CD4-positive, alpha-beta T cell treated with Interleukin-17A for 4 hours (primary cell): ENCODE measurements at regions not wholly inside any gene's neighbourhood (a gene's known extent, or its start where the extent isn't known, plus 50 kb on each side); places are given as distances from the start of the nearest gene placed in this dataset.

Experiments
- DNase-seq: peaks from one replicate; pipeline ENCODE4 v3.0.0-alpha.2; 2020; ENCODE audit warnings: mixed read lengths

DNA sequence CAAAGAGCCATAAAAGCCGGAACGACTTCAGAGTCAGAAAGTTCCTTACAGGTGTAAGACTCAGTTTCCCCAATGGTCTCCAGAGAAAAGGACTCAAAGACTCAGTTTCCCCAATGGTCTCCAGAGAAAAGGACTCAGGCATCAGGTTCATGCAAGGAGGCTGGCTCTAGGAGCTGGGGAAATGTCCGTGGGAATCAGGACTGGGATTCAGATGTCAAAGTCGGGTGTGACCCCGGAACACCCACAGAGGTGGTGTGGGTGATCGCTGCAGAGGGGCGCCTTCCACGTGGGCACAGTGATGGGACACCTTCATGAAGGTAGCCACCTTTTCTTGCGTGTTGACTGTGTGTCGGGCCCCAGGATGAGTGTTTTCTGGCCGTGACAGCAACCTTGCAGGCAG lies 340.8 kb downstream of the NPHP4 start:
- no peak for DNase-seq

DNA sequence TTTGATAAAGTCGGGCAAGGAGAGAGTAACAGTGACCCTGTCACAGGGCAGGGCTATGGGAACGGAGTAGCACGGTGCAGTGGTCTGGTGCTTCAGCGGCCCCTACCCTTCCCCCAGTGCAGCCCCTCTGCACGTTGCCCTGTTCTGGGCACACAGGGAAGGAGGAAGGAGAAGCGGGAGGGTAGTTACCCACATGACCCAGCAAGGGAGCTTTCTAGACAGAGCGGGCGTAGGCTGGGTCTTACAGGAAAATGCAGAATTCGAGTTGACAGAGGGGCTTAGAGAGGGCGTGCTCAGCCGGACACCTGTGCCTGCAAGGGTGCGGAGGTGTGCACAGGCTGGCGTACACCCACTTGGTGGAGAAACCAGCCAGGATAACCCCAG lies 341.2 kb downstream of the NPHP4 start:
- DNase-seq, result no peak

DNA sequence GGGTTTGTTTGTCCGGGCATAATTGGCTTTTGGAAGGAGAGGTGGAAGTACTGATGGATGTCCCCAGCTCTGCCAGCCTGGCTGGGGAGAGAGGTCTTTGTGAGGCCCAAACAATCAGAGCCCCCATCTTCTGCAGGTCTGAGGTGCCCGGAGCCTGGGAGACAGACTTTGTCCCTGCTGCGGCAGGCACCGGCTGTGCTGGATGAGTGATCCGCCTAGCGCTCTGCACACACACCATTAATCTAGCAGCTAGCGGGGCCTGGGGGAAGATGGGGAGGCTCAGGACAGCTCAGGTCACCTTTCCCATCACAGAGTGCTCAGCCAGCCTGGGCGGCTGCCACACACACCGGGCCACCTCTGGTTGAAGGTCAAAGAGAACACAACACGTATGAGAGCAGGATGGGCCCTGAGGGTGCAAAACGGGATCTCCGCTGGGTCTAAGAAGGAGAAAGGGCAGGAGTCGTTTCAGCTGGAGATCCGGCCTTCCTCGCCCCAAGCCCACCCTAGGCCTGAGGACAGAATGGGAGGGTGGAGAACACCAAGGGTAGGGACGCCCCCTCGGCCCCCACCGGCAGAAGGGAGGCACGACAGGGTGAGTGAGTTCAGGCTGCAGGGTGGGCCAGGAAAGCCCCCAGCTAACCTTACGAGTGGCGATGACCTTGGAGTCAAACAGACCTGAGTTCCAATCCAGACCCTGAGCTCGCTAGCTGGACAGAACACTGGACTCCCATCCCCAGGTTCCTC lies 341.8 kb downstream of the NPHP4 start:
- DNase-seq, result no peak

DNA sequence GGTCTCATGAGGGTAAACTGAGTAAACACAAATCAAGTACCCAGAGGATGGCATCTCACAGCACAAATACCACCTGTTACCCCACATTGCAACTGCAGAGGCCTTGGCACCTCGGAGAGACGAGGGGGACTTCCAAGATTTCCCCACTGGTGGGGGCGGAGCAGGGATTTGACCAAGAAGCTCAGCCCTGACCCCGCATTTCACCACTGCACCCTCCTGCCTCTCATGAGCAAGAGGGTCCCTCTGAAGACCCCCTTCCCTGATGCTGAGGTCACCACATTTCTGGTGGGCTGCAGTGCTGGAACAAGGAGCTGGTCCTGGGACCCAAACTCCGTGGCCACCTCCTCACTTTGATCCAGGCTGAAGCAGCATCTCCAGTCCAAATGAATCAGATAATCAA lies 342.4 kb downstream of the NPHP4 start:
- no peak for DNase-seq

DNA sequence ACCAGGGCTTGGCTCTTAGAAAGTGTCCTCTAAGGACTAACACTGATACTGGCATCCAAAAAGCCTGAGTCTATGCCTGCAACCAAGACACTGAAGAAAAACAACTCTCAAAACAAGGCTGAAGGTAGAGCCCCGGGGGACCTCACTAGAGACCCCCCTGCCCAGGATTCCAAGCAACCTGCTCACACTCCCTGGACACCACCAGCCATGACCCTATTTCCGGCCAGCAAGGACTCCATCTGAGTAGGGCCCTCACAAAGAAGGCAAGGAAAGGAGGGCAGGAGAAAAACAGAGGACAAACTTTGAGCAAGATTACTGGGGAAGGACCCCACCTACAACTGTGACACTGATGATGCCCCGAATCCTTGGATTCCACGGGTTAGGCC lies 343.1 kb downstream of the NPHP4 start:
- DNase-seq, result no peak

DNA sequence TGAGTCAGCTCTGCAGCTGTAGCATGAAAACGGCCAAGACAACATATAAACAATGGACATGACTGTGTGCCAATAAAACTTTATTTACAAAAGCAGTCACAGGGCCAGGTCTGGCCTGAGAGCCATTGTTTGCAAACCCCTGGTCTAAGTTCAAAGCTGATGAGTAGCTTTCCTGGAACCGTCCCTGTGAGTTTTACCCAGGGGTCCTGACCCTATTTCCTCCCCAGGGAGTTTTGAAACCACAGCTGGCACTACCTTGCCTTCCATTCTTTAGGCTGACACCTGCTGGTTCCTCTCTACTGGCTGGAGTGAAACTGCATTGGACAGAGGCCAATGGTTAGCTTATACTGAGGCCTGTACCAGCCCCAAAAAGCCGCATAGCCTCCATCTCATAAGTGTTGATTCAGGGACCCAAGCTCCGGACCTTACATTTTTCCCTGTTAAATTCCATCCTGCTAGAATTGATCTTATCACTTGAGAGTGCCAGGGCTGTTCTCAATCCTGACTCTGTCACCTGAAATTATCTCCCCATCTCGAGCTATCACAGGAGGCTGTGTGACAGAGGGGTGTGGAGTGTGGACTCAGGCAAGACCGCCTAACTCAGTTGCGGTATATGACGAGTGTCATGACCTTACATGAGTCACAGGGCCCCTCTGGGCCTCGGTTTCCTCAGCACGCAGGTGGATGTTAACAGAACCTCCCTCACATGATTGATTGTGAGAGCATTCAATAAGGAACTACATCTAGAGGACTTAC lies 343.6 kb downstream of the NPHP4 start:
- DNase-seq, result no peak

DNA sequence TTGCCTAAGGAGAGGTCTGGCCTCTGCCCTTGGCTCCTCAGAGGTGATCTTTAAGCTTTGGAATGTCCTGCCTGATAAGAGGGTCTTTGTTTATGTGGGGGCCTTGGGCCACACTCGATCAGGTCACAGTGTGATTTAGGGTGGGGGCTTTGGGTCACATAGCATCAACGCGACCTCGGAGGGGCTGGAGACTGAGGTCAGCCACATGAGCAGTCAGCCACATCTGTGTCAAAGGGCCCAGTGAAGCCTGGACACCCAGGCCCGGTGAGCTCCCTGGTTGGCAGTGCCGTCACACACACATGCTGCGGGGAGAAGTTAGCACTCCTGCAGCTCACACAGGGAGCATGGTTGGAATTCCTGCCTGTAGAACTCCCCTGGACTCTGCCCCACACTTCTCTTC lies 345.0 kb downstream of the NPHP4 start:
- DNase-seq, result no peak

DNA sequence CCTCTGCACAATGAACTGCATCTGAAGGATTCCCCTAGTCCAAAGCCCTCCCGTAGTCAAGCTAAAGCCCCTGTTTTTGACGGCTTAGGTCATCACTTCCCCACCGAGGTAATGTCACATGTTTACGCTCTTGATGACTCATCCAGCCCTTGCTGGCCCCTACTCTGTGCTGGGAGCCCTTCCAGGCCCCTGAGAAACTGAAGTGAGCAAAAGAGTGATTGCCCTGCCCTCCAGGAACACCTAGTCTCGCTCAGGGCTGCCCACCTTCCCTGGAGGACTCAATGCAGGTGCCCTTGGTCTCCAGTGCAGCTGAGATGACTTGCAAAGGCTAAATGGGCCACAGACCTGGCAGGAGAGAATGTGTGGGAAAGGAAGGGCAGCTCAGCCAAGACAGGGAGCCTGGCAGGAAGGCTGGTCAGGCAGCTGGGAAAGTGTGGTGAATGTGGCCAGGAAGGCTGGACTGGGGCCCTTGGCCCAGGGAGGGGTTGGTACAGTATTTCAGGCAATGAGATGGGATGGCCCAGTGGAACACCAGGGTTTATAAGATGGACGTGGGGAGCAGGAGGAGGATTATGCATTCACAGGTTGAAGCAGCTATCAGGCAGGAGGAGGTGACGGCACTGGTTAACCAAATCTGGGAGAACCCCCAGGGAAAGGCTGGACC lies 345.6 kb downstream of the NPHP4 start:
- DNase-seq, result no peak

DNA sequence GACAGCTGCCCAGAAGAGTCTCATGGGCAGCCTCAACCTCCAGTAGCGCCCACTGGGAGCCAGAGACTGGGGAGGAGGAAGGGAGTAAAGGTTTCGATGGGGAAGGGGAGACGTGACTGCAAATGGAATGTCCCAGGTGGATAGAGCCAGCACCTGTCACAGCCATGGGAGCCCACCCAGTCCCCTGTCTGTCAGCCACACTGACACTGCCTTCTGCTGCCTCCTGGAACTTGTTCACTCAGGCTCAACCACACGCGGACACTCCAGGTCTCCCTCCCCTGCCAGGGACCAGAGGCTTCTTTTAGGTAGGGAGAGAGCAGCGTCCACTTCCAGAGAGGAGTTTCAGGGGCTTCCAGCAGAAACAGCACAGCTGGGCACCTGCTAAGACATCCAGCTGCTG lies 346.3 kb downstream of the NPHP4 start:
- DNase-seq, result no peak

DNA sequence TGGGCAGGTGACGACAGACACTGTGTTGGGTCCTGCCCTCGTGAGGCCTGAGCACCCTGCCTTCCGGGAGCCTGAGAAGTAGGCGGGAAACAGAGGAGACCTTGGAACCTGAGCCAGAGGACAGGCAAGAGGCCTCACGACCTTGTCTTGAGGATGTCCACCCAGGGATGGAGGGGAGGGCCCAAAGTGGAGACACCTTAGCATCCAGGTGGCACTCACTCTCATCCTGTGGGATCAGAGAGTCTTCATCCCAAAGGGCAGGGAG lies 347.2 kb downstream of the NPHP4 start:
- no peak for DNase-seq

DNA sequence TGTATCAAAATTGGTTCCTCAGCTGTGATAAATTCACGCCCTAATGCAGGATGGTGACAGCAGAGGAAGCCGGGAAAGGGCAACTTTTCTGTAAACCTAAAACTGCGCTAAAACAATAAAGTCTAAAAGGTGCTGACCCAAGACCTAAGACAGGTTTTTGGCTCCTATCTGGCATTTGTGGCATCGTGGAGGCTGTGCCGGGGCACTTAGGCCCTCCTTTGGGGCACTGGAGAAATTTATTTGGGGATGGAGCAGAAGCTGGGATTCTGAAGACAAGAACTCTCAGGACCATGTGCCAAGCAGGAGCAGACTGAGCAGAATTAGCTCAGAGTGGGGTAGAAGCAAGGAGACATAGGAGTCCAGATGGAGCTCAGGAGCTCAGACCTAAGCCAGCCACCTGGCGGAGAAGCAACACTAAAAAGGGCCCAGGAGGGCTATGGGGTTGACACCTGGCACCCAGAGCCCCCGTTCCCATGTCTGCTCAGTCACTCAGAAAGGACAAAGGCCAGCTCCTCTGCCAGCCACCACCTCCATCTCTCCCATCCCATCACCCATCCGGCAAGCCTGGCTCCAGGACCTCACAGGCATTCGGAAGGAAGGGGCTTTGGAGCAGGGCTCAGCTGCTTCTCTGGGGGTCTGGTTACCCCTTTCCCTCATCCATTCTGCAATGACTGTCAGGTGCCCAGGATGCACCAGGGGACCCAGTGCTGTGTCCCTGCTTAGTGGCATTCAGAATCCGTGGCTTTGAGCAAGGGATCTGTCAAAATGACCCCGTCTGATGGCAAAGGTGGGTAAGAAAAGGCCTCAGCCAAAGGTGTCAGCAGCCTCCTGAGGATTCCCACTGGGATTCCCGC lies 347.7 kb downstream of the NPHP4 start:
- no peak for DNase-seq

DNA sequence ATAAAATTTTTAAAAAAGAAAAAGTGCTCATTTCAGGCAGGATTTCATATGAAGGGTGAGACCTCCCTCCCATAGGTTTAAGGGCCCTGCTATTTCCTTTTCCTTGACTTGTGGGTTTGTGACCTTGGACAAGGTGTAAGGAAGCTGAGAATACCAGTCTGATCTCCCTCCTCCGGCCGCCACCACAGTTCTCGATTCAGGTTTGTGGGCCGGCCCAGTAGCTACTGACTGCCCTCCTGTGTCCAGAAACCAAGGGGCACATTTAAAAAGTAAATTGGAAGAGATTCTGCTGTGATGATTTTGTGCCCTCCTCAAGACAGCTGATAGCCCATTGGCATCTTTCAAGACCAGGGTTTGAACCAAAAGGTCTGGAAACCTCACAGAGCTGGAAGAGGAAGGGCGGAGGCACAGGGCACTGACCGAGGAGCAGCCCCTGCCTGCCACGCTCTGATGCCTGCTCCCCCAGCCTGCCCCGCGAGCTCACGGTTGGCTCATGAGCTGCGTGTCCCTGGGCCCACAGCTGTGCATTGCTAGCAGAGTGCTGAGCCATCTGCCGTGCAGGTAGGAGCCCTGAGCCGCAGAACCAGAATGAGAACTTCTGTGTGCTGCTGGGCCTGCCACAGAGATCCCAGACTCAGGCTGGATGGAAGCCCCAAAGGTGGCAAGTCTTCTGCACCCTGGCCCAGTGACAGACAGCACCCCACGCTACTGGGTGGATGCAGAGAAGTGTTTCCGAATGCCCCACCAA lies 348.7 kb downstream of the NPHP4 start:
- DNase-seq, result no peak

DNA sequence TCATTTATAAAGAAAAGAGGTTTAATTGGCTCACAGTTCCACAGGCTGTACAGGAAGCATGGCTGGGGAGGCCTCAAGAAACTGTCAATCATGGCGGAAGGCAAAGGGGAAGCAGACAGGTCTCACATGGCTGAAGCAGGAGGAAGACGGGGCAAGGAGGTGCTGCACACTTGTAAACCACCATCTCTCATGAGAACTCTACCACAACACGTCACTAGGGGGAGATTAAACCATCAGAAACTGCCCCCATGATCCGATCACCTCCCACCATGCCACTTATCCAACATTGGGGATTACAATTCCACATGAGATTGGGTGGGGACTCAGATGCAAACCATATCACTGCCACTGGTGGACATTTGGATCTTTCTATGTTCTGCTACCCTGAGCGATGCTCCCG lies 351.4 kb downstream of the NPHP4 start:
- no peak for DNase-seq

DNA sequence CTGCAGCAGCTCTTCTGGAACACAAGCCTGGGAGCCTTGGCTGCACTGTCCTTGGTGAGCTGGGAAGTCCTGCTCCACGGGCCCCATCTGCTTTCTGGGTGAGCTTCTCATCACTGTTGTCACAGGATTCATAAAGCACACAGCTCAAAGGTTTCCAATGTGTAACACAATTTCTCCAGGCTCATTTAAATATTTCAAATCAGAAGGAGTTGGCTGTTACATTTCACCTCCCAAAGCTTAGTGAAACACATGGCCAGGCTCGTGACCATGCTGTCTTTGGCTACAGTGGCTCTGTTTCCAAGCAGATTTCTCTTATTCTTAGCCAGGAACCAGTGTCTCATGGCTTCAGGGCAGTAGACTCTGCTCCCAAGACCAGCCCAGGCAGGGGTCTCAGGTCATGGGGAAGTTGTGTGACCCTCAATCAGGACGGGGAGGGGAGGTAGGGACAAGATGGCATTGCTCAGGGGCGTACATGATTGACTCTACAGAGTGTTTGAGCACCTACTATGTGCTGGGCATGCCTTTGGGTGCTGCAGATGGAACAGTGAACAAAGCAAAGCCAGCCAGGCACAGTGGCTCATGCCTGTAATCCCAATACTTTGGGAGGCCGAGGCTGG lies 353.0 kb downstream of the NPHP4 start:
- no peak for DNase-seq

DNA sequence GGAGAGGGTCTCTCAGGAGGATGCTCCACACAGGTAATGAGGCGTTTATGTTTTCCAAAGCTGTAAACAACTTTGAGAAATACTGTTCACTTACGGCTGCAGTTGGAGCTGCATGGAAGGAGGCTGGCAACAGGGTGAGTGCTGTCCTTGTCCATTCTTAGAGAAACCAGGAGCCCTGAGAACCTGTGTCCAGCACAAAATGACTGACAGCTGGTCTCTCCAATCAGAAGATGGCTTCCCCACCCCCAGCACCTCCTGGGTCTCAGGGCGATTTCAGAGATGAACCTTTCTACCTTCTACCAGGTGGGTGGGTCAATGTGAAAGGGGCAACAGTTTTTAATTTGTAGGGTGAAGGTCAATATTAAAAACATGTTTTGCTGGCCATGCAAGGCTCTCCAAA lies 353.6 kb downstream of the NPHP4 start:
- DNase-seq, result no peak

DNA sequence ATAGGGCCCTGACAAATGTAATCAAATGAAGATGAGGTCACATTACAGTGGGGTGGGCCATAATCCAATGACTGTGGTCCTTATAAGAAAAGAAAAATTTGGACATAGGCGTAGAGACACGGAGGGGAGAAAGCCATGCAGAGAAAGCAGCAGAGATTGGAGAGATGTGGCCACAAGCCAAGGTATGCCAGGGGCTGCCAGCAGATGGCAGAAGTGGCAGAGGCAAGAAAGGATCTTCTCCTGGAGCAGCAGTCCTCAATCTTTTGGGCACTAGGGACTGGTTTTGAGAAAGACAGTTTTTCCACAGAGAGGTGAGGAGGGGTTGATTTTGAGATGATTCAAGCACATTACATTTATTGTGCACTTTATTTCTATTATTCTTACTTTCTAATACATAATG lies 355.1 kb downstream of the NPHP4 start:
- DNase-seq, result peak; percentile 12

DNA sequence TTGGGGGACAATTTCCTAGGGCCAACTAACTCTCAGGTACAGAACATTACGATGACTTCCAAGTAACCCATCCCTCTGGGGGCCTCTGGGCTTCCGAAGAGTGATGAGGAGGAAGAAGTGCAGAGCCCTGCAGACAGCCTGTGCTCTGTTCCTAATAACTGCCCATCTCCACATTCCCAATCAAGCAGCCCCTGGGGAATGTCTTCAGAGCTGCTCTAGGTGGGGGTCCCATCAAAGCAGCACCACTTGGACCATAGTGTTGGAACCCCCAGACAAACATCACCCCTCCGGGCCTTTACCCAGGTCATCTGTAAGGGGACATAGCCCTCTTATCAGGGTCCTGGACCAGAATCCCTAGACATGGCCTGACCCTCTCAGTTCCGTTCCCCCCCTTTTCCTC lies 357.3 kb downstream of the NPHP4 start:
- DNase-seq, result no peak

DNA sequence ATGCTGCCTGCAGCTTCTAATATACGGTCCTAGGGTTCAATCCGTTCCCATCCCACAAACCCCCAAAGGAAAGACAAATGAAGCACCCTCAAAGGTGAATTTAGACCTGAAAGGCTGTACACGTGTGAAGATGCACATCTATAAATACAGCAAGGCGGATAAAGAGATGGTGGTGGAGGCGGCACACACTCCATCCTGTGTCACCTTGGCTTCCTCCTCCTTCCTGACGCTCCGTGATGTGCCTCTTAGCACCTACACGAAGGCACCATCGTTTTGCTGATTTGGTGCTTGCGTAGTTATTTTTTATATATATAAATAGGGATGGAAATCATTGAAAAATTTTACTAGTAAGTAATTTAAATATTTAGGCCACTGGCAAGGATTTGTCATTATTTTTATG lies 359.4 kb downstream of the NPHP4 start:
- no peak for DNase-seq

DNA sequence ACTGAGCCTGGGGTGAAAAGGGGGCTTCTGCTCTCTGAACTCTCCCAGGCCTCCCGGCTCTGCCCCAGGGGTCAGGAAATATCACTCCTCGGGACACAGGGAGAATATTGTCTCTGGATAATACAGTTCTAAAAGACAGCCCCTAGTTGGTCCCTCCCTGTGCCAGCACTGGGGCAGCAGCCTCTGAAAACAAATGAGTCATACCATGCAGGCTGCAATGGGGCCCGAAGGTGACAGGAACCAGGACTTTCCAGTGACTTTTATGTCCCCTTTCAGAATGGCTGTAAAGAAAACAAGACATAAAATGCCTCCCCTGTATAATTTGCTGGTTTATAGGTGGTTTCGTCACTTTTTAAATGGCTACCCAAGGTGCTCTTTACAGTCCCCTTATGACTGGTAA lies 360.0 kb downstream of the NPHP4 start:
- no peak for DNase-seq

DNA sequence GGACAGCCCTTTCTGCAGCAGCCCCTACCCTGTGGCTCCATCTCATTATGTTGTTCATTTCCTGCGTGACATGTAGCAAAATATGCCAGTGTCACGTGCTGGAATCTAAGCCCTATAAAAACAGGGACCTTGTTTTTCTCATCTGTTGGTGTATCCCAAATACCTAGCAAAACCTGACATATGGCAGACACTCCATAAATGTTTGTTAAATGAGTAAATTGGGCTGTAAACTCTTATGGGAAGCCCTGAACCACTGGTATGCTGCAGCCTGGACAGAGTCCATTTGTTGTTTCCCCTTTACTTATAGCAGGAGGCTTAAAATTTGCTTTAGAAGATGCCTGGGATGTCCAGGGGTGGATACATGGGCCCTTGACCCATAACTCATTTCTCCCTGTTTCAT lies 363.8 kb downstream of the NPHP4 start:
- no peak for DNase-seq

DNA sequence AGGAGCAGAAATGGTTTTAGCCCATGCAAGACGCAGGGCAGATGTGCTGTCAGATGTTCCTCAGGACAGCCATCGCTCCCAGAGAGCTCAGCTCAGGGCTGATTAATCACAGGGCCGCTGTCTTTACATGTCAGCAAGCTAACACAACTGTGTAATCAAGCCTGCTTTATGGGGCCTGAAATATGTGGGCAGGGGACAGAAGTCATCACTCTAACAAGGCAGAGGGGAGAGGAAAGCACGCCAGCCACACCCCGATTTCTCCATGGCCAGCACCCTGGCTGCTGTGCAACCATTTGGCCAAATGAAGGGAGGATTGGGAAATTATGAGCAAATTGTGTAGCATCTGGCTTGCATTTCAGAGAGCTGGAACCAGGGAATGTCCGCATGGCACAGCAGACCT lies 368.8 kb downstream of the NPHP4 start:
- no peak for DNase-seq

DNA sequence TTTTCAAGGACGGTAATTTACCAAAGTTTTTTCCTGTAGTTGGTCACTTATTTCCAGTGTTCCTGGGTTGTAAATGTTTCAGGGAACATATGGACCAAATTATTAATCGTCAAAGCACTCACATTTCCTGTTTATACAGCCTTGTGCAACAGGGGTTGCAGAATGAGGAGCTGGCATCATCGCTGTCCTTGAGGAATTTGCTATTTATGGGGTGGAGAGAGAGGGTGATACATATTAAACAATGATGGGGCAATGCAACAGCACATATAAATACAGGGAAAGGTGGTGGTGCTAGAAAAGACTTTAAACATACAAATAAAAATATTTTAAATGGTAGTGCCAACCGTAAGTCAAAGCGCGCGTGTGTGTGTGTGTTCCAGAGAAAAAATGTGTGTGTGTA lies 369.8 kb downstream of the NPHP4 start:
- no peak for DNase-seq
